ENCODE measurements at regions not wholly inside any gene's neighbourhood (a gene's known extent, or its start where the extent isn't known, plus 50 kb on each side); places are given as distances from the start of the nearest gene placed in this dataset.

- no peaks in the 10 kb centered on the region for H3K9me3 ChIP-seq (ENCODE audit: insufficient read depth in 2 of 2, low read depth in 1 of 2, low read length in 1 of 2)
- H3K79me2 ChIP-seq (ENCODE audit: control insufficient read depth in 1 of 2, insufficient read depth in 2 of 2, low read length in 2 of 2) = no peaks in the 10 kb centered on the region
- H4K91ac ChIP-seq (replicated peaks; ENCODE audit: insufficient read length, low read length) = no peak overlapping the region
- no peak overlapping the region for H3K27ac ChIP-seq (ENCODE audit: low read depth, low read length)
- no peak for DNase-seq (ENCODE audit: low read depth in 1 of 2, low spot score in 2 of 2)
- 94% methylated on average over 4 of the region's 4 CpGs; no CpG with 5 or more reads in 1 of the 2 experiments for WGBS, 2 experiments (ENCODE audit: extremely low coverage in 1 of 2, insufficient coverage in 1 of 2, insufficient read length in 1 of 2, insufficient replicate concordance in 2 of 2, low coverage in 1 of 2, low lambda C conversion rate in 2 of 2, missing lambda C conversion rate in 1 of 2)
- no peaks in the 10 kb centered on the region; a peak in 1 of 8 replicates for H3K36me3 ChIP-seq (ENCODE audit: control insufficient read depth in 2 of 4, insufficient read depth in 4 of 4, low read length in 3 of 4)
- no peaks in the 10 kb centered on the region for H3K27me3 ChIP-seq (replicated peaks in 1 of 4; ENCODE audit: control insufficient read depth in 3 of 4, extremely low read depth in 1 of 4, insufficient read depth in 3 of 4, low read length in 3 of 4)
- no peak overlapping the region for H3K4me3 ChIP-seq (ENCODE audit: extremely low read depth in 1 of 4, insufficient read depth in 2 of 4, low read depth in 3 of 4, low read length in 4 of 4)
- no peak overlapping the region for H3K4me2 ChIP-seq (ENCODE audit: insufficient read depth in 1 of 2, low read depth in 2 of 2, low read length in 2 of 2)
- CTCF ChIA-PET (ENCODE audit: partially characterized antibody) = no interaction called here
- no peak overlapping the region for H2AFZ ChIP-seq (ENCODE audit: low read length)
- no peak overlapping the region for H2BK15ac ChIP-seq (ENCODE audit: low read length)
- POLR2A ChIA-PET (ENCODE audit: partially characterized antibody) = no interaction called here
- H3K4ac ChIP-seq (replicated peaks; ENCODE audit: insufficient read length, low read depth, low read length) = no peak overlapping the region
- H2BK120ac ChIP-seq (replicated peaks; ENCODE audit: low read depth, low read length) = no peak overlapping the region
- H3K79me1 ChIP-seq (ENCODE audit: low read depth, low read length) = no peaks in the 10 kb centered on the region
- no peak overlapping the region for H3K14ac ChIP-seq (ENCODE audit: insufficient read length)
- no peak overlapping the region for H3K9ac ChIP-seq (replicated peaks in 1 of 4; ENCODE audit: extremely low read depth in 1 of 4, low read depth in 3 of 4, low read length in 3 of 4)
- H3K18ac ChIP-seq (ENCODE audit: extremely low read depth, low read length) = no peak overlapping the region
- H4K5ac ChIP-seq (ENCODE audit: insufficient read length, low read depth, low read length) = no peak overlapping the region
- H4K8ac ChIP-seq (ENCODE audit: extremely low read depth, insufficient read depth, low read length) = no peak overlapping the region
- FAIRE-seq = no peak
- H2BK20ac ChIP-seq (ENCODE audit: low read length) = no peak overlapping the region
- no peaks in the 10 kb centered on the region for H3K23me2 ChIP-seq (ENCODE audit: low read depth, low read length)
- no peaks in the 10 kb centered on the region for H3K4me1 ChIP-seq (replicated peaks in 1 of 4; ENCODE audit: control insufficient read depth in 3 of 4, insufficient read depth in 4 of 4, low read length in 3 of 4)
- H2BK12ac ChIP-seq (ENCODE audit: low read depth, low read length) = no peak overlapping the region
- no peaks in the 10 kb centered on the region for H4K20me1 ChIP-seq (replicated peaks in 1 of 2; ENCODE audit: control insufficient read depth in 1 of 2, insufficient read depth in 2 of 2, low read length in 2 of 2)
- no peak overlapping the region for H3K56ac ChIP-seq (replicated peaks; ENCODE audit: insufficient read length, low read depth, low read length)
- H3K23ac ChIP-seq (ENCODE audit: insufficient read length) = no peak overlapping the region
- no peak overlapping the region for H2AK5ac ChIP-seq (ENCODE audit: low read depth, low read length)
- H2BK5ac ChIP-seq (ENCODE audit: low read depth, low read length) = no peak overlapping the region
- TF ChIP-seq SP1 (IDR thresholded peaks at IDR 0.05; ENCODE audit: low read depth, low read length) (no peak), EP300 (IDR thresholded peaks at IDR 0.05; ENCODE audit: borderline replicate concordance in 1 of 2, low read depth in 2 of 2, low read length in 2 of 2) (no peak), SIN3A (conservative IDR thresholded peaks at IDR 0.05 in 1 of 2, IDR thresholded peaks at IDR 0.05 in 1 of 2; ENCODE audit: low read depth in 1 of 2, low read length in 2 of 2) (no peak), CHD1 (IDR thresholded peaks at IDR 0.05; ENCODE audit: low read depth, low read length) (no peak), SIX5 (IDR thresholded peaks at IDR 0.05; ENCODE audit: low read depth, low read length) (no peak), SRF (IDR thresholded peaks at IDR 0.05; ENCODE audit: low read depth, low read length) (no peak), RXRA (IDR thresholded peaks at IDR 0.05; ENCODE audit: insufficient read depth, low read depth, low read length) (no peak), MAFK (IDR thresholded peaks at IDR 0.05; ENCODE audit: low read depth, low read length) (no peak), CTBP2 (IDR thresholded peaks at IDR 0.05; ENCODE audit: borderline replicate concordance, insufficient read depth, insufficient read length, low read length) (no peak), CBX5 (IDR thresholded peaks at IDR 0.05; ENCODE audit: low read depth, low read length) (no peak)
Observed at GRCh38 chr7:148950806-148951205, 66.7 kb upstream of the EZH2 start.

All from H1 (cell line).